Karpas-422 (cell line): ENCODE measurements at regions not wholly inside any gene's neighbourhood (a gene's known extent, or its start where the extent isn't known, plus 50 kb on each side); places are given as distances from the start of the nearest gene placed in this dataset.

ENCODE experiments used
- DNase-seq: peaks from one replicate; pipeline ENCODE4 v3.0.0-alpha.2; 2015
- H2AFZ ChIP-seq: fragments of 200-600 bp; sonication (generic); 2 replicates; pipeline ENCODE4 v1.6.1; 2014; ENCODE audit warnings: antibody characterized with exemption, low read length, mixed read lengths
- H3K27ac ChIP-seq: fragments of 200-600 bp; sonication (generic); 2 replicates; pipeline ENCODE4 v1.5.1; 2014; ENCODE audit warnings: mild to moderate bottlenecking, low read length, moderate library complexity
- H3K27me3 ChIP-seq: fragments of 200-600 bp; sonication (generic); 2 replicates; pipeline ENCODE4 v1.6.1; 2014; ENCODE audit warnings: low read length, mixed read lengths
- H3K36me3 ChIP-seq: fragments of 200-600 bp; sonication (generic); 2 replicates; pipeline ENCODE4 v1.6.1; 2014; ENCODE audit warnings: low read length, mixed read lengths; ENCODE audit not compliant: insufficient read depth
- H3K4me1 ChIP-seq: fragments of 200-600 bp; sonication (generic); 2 replicates; pipeline ENCODE4 v1.6.1; 2014; ENCODE audit warnings: mild to moderate bottlenecking, low read length, mixed read lengths
- H3K4me2 ChIP-seq: fragments of 200-600 bp; sonication (generic); 2 replicates; pipeline ENCODE4 v1.6.1; 2014; ENCODE audit warnings: low read length, low read depth, mild to moderate bottlenecking; ENCODE audit not compliant: poor library complexity, severe bottlenecking
- H3K4me3 ChIP-seq: fragments of 200-600 bp; sonication (generic); 2 replicates; pipeline ENCODE4 v1.5.1; 2014; ENCODE audit warnings: mild to moderate bottlenecking, antibody characterized with exemption, low read length, mixed read lengths
- H3K79me2 ChIP-seq: fragments of 200-600 bp; sonication (generic); 2 replicates; pipeline ENCODE4 v1.6.1; 2014; ENCODE audit warnings: mild to moderate bottlenecking, low read length, mixed read lengths
- H3K9ac ChIP-seq: fragments of 200-600 bp; sonication (generic); 2 replicates; pipeline ENCODE4 v1.6.0; 2014; ENCODE audit warnings: low read length
- H3K9me2 ChIP-seq: fragments of 200-600 bp; sonication (generic), shearing (Covaris generic); replicated peaks from 2 replicates; pipeline ENCODE4 v1.6.0; 2014; ENCODE audit warnings: mild to moderate bottlenecking, low read length, moderate library complexity; ENCODE audit not compliant: insufficient read depth
- H3K9me3 ChIP-seq: fragments of 300-700, 200-600 bp; sonication (generic); 2 replicates; pipeline ENCODE4 v1.6.1; 2014; ENCODE audit warnings: low read length, mixed read lengths
- H4K20me1 ChIP-seq: fragments of 200-600 bp; sonication (generic); 2 replicates; pipeline ENCODE4 v1.6.1; 2014; ENCODE audit warnings: mild to moderate bottlenecking, antibody characterized with exemption, low read length, low read depth; ENCODE audit not compliant: insufficient read depth

- no peak overlapping the region for H3K27ac ChIP-seq
- H4K20me1 ChIP-seq, result no peaks in the 10 kb centered on the region
- H3K4me2 ChIP-seq, result no peak overlapping the region
- DNase-seq, result no peak
- H3K4me1 ChIP-seq, result peaks cover 8% of the 10 kb centered on the region
- no peaks in the 10 kb centered on the region for H3K27me3 ChIP-seq
- no peak overlapping the region for H3K9ac ChIP-seq
- H2AFZ ChIP-seq, result no peak overlapping the region
- H3K9me2 ChIP-seq, result no peaks in the 10 kb centered on the region
- H3K36me3 ChIP-seq, result no peaks in the 10 kb centered on the region
- H3K79me2 ChIP-seq, result no peaks in the 10 kb centered on the region
- H3K9me3 ChIP-seq, result no peaks in the 10 kb centered on the region
- no peak overlapping the region for H3K4me3 ChIP-seq
Observed at GRCh38 chr5:115686051-115686737, 60.4 kb upstream of the TMED7 start.

GRCh38 chr5:115685490-115685889 lies 59.7 kb upstream of the TMED7 start:
- H3K4me2 ChIP-seq, result no peak overlapping the region
- H3K79me2 ChIP-seq, result no peaks in the 10 kb centered on the region
- no peaks in the 10 kb centered on the region for H3K36me3 ChIP-seq
- H4K20me1 ChIP-seq, result no peaks in the 10 kb centered on the region
- H2AFZ ChIP-seq, result no peak overlapping the region
- no peaks in the 10 kb centered on the region for H3K27me3 ChIP-seq
- H3K27ac ChIP-seq, result no peak overlapping the region
- no peak overlapping the region for H3K9ac ChIP-seq
- H3K4me1 ChIP-seq, result peaks cover 8% of the 10 kb centered on the region
- H3K9me2 ChIP-seq, result no peaks in the 10 kb centered on the region
- H3K9me3 ChIP-seq, result no peaks in the 10 kb centered on the region
- no peak overlapping the region for H3K4me3 ChIP-seq
- DNase-seq, result no peak

GRCh38 chr5:115684513-115685037 lies 58.7 kb upstream of the TMED7 start:
- no peak for DNase-seq
- Histone ChIP-seq H3K9me3 (no peaks in the 10 kb centered on the region), H3K4me1 (peaks cover 8% of the 10 kb centered on the region), H3K9me2 (no peaks in the 10 kb centered on the region), H4K20me1 (no peaks in the 10 kb centered on the region), H3K4me2 (no peak overlapping the region), H3K79me2 (no peaks in the 10 kb centered on the region), H2AFZ (no peak overlapping the region), H3K36me3 (no peaks in the 10 kb centered on the region), H3K27me3 (no peaks in the 10 kb centered on the region), H3K9ac (no peak overlapping the region), H3K4me3 (no peak overlapping the region), H3K27ac (no peak overlapping the region)

- Histone ChIP-seq H3K4me2 (no peak overlapping the region), H2AFZ (no peak overlapping the region), H3K9ac (no peak overlapping the region), H3K79me2 (no peaks in the 10 kb centered on the region), H3K36me3 (no peaks in the 10 kb centered on the region), H3K9me2 (no peaks in the 10 kb centered on the region), H3K27ac (no peak overlapping the region), H3K4me3 (no peak overlapping the region), H3K9me3 (no peaks in the 10 kb centered on the region), H3K4me1 (peaks cover 3% of the 10 kb centered on the region; the same call in 1 of the 2 replicates), H3K27me3 (no peaks in the 10 kb centered on the region), H4K20me1 (no peaks in the 10 kb centered on the region)
- no peak for DNase-seq
Observed at GRCh38 chr5:115683081-115683480, 57.2 kb upstream of the TMED7 start.
